Fibroblast of lung (primary cell): ENCODE measurements at regions not wholly inside any gene's neighbourhood (a gene's known extent, or its start where the extent isn't known, plus 50 kb on each side); places are given as distances from the start of the nearest gene placed in this dataset.

Experiments used
- DNase-seq, 2 donors: peaks; one replicate each; pipeline versions ENCODE4 v3.0.0 to v3.0.0-alpha.2; 2010; ENCODE audit warnings: low read depth in 2 of 2
- H2AFZ ChIP-seq: 2 replicates; pipeline ENCODE4 v1.5.1; 2012; ENCODE audit warnings: low read length, control low read depth, inconsistent platforms
- H3K27ac ChIP-seq: 2 replicates; pipeline ENCODE4 v1.5.1; 2011; ENCODE audit warnings: low read length, control low read depth; ENCODE audit not compliant: insufficient read depth
- H3K27me3 ChIP-seq: 2 replicates; pipeline ENCODE4 v1.5.1; 2011; ENCODE audit warnings: mild to moderate bottlenecking, low read length; ENCODE audit not compliant: control insufficient read depth, insufficient read depth
- H3K36me3 ChIP-seq: 2 replicates; pipeline ENCODE4 v1.5.1; 2011; ENCODE audit warnings: low read length; ENCODE audit not compliant: control insufficient read depth, insufficient read depth
- H3K4me1 ChIP-seq: 2 replicates; pipeline ENCODE4 v1.5.1; 2011; ENCODE audit warnings: low read length; ENCODE audit not compliant: control insufficient read depth, insufficient read depth; ENCODE audit errors: extremely low read depth
- H3K4me2 ChIP-seq: 2 replicates; pipeline ENCODE4 v1.5.1; 2011; ENCODE audit warnings: low read length, control low read depth; ENCODE audit not compliant: insufficient read depth; ENCODE audit errors: extremely low read depth
- H3K4me3 ChIP-seq, 4 experiments: fragments of 200-600 bp in 1 of 4; sonication (generic) in 1 of 4; replicated peaks in 1 of 4; 2 replicates each; pipeline ENCODE4 v1.5.1; 2011 to 2016; ENCODE audit warnings: low read length in 4 of 4, low read depth in 3 of 4, mild to moderate bottlenecking in 3 of 4, control low read depth in 2 of 4, inconsistent platforms in 1 of 4, mixed read lengths in 1 of 4; ENCODE audit not compliant: insufficient read depth in 1 of 4; ENCODE audit errors: control extremely low read depth in 1 of 4
- H3K79me2 ChIP-seq: 2 replicates; pipeline ENCODE4 v1.5.1; 2012; ENCODE audit warnings: mild to moderate bottlenecking, low read length, inconsistent platforms; ENCODE audit not compliant: control insufficient read depth, insufficient read depth
- H3K9ac ChIP-seq: 2 replicates; pipeline ENCODE4 v1.5.1; 2011; ENCODE audit warnings: mild to moderate bottlenecking, low read length, control low read depth; ENCODE audit not compliant: insufficient read depth
- H3K9me3 ChIP-seq: 2 replicates; pipeline ENCODE4 v1.5.1; 2012; ENCODE audit warnings: low read depth, low read length; ENCODE audit not compliant: control insufficient read depth, insufficient read depth
- H4K20me1 ChIP-seq: 2 replicates; pipeline ENCODE4 v1.5.1; 2011; ENCODE audit warnings: low read length; ENCODE audit not compliant: control insufficient read depth, insufficient read depth; ENCODE audit errors: extremely low read depth
- EZH2 ChIP-seq: IDR thresholded peaks from 2 replicates; pipeline ENCODE4 v1.5.1; 2012; ENCODE audit warnings: low read length, control low read depth, mild to moderate bottlenecking; ENCODE audit errors: missing control alignments
- TF ChIP-seq, protein P1 (sequence below), 2 donors: IDR thresholded peaks in 1 of 2; conservative IDR thresholded peaks in 1 of 2; 1 replicate in 1 of 2; 2 replicates in 1 of 2; pipeline ENCODE4 v1.5.1; 2011 to 2012; ENCODE audit warnings: low read length in 2 of 2, control low read depth in 1 of 2, inconsistent platforms in 1 of 2, low read depth in 1 of 2, mild to moderate bottlenecking in 1 of 2

DNA sequence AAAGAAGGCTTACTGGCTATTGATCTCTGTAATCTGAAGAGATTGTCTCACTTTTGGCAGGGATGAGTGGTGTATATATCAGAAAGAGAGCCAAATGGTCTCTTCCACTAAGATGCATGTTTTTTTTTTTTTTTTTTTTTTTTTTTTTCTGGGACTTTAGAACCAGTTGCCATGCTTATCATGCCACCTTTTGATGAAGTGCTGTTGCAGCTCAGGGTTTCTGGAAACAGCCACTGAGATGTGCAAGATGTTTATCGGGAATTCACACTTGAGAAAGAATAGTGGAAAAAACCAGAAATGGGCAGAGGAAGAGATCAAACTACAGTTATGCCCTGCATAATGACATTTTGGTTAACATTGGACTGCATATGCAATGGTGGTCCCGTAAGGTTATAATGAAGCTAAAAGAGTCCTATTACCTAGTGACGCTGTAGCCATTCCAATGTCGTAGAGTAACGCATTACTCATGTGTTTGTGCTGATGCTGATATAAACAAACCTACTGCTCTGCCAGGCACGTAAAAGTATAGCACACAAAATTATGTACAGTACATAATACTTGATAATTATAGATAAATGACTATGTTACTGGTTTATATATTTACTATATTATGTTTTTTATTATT is 121.0 kb downstream of the KLF5 start:
- H3K4me1 ChIP-seq, result no peaks in the 10 kb centered on the region
- H3K36me3 ChIP-seq, result no peaks in the 10 kb centered on the region
- H3K9me3 ChIP-seq, result no peaks in the 10 kb centered on the region
- H3K27me3 ChIP-seq, result no peaks in the 10 kb centered on the region
- TF ChIP-seq, protein P1, sequence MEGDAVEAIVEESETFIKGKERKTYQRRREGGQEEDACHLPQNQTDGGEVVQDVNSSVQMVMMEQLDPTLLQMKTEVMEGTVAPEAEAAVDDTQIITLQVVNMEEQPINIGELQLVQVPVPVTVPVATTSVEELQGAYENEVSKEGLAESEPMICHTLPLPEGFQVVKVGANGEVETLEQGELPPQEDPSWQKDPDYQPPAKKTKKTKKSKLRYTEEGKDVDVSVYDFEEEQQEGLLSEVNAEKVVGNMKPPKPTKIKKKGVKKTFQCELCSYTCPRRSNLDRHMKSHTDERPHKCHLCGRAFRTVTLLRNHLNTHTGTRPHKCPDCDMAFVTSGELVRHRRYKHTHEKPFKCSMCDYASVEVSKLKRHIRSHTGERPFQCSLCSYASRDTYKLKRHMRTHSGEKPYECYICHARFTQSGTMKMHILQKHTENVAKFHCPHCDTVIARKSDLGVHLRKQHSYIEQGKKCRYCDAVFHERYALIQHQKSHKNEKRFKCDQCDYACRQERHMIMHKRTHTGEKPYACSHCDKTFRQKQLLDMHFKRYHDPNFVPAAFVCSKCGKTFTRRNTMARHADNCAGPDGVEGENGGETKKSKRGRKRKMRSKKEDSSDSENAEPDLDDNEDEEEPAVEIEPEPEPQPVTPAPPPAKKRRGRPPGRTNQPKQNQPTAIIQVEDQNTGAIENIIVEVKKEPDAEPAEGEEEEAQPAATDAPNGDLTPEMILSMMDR (conservative IDR thresholded peaks at IDR 0.05 in 1 of 2, IDR thresholded peaks at IDR 0.05 in 1 of 2; ENCODE audit: low read depth in 1 of 2, low read length in 2 of 2), result no peak
- no peak for TF ChIP-seq EZH2
- DNase-seq, result peak; percentile 21 to 42
- no peak overlapping the region for H2AFZ ChIP-seq
- no peak overlapping the region for H3K4me2 ChIP-seq
- no peak overlapping the region for H3K27ac ChIP-seq
- no peak overlapping the region for H3K4me3 ChIP-seq
- no peak overlapping the region for H3K9ac ChIP-seq
- no peaks in the 10 kb centered on the region for H4K20me1 ChIP-seq
- no peaks in the 10 kb centered on the region for H3K79me2 ChIP-seq

DNA sequence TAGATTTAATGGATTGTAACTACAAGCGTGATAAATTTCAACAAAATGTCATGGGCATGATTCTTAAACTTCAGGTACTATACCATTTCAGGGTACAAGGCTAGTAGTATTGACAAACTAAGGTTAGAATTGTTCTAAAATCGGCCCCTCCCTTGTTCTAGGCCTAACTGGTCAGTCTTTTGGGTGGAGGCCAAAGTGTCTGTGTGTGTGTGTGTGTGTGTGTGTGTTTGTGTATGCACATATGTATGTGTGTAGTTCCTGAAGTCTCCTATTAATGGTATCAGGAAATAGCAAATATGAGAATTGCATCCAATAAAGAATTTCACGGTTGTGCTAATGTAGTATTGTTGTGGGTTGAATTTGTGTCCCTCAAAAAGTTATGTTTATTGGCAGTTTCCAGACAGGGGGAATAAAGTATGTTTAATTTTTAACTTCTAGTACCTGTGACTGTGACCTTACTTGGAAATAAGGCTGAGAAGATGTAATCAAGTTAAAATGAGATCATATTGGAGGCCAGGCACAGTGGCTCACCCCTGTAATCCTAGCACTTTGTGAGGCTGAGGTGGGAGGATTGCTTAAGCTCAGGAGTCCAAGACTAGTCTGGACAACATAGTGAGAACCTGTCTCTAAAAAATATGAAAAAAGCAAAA is 119.2 kb downstream of the KLF5 start:
- H3K27ac ChIP-seq, result no peak overlapping the region
- no peak for DNase-seq
- H3K27me3 ChIP-seq, result no peaks in the 10 kb centered on the region
- no peak overlapping the region for H3K4me2 ChIP-seq
- no peak overlapping the region for H2AFZ ChIP-seq
- H4K20me1 ChIP-seq, result no peaks in the 10 kb centered on the region
- H3K4me3 ChIP-seq, result no peak overlapping the region
- H3K79me2 ChIP-seq, result no peaks in the 10 kb centered on the region
- H3K9ac ChIP-seq, result no peak overlapping the region
- H3K9me3 ChIP-seq, result no peaks in the 10 kb centered on the region
- no peaks in the 10 kb centered on the region for H3K4me1 ChIP-seq
- no peaks in the 10 kb centered on the region for H3K36me3 ChIP-seq
- no peak for TF ChIP-seq EZH2
- TF ChIP-seq, protein P1 (conservative IDR thresholded peaks at IDR 0.05 in 1 of 2, IDR thresholded peaks at IDR 0.05 in 1 of 2; ENCODE audit: low read depth in 1 of 2, low read length in 2 of 2), result no peak

DNA sequence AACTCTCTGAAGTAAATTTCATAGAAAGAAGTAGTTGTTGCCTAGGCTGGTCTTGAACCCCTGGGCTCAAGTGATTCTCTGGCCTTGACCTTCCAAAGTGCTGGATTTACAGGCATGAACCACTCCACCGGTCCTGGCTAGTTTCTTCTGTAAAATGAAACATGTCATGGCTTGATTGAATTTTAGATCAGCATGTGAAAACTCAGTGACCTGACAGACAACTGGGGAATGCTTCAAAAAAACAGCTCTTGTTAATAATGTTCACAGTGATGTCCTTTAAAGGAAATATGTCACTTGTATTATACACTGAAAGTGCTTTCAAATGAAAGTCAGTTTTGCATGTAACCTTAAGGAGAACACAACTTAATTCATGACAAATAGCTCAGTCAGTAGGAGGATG is 118.2 kb downstream of the KLF5 start:
- Histone ChIP-seq H3K9ac (no peak overlapping the region), H3K27me3 (no peaks in the 10 kb centered on the region), H3K4me1 (no peaks in the 10 kb centered on the region), H3K9me3 (no peaks in the 10 kb centered on the region), H2AFZ (no peak overlapping the region), H3K36me3 (no peaks in the 10 kb centered on the region), H3K27ac (no peak overlapping the region), H4K20me1 (no peaks in the 10 kb centered on the region), H3K79me2 (no peaks in the 10 kb centered on the region), H3K4me3 (no peak overlapping the region), H3K4me2 (no peak overlapping the region)
- no peak for TF ChIP-seq EZH2
- TF ChIP-seq, protein P1 (conservative IDR thresholded peaks at IDR 0.05 in 1 of 2, IDR thresholded peaks at IDR 0.05 in 1 of 2; ENCODE audit: low read depth in 1 of 2, low read length in 2 of 2), result no peak
- no peak for DNase-seq
